HCT116 (cell line): ENCODE measurements at regions not wholly inside any gene's neighbourhood (a gene's known extent, or its start where the extent isn't known, plus 50 kb on each side); places are given as distances from the start of the nearest gene placed in this dataset.

Source experiments
- ATAC-seq: fragments of 200-7000 bp; cut with Tn5 transposase; 2 replicates; pipeline ENCODE4 v1.9.1; 2020; ENCODE audit warnings: mild to moderate bottlenecking, moderate library complexity
- BruUV-seq: library from RNA; stranded (reverse); fragments of 400-500 nt; replicated peaks from 2 replicates; lab custom pipeline; 2021; lab: Mats Ljungman, UMichigan
- CTCF ChIA-PET: fragments of 300-600 bp; sonication (Branson Sonifier 250); formaldehyde crosslinking; loops from one replicate; lab custom pipeline; 2021; ENCODE audit warnings: antibody characterized with exemption; lab: Charles Lee
- POLR2A ChIA-PET: fragments of 300-600, 350-600 bp; sonication (Branson Sonifier 250); formaldehyde crosslinking; loops from one replicate; lab custom pipeline; 2021; ENCODE audit warnings: antibody characterized with exemption; lab: Charles Lee
- RAD21 ChIA-PET, 2 experiments: fragments of 300-600 bp; sonication (Branson Sonifier 250); formaldehyde crosslinking; loops; one replicate each; lab custom pipeline; 2023; ENCODE audit warnings: low total read pairs in 2 of 2; ENCODE audit not compliant: uncharacterized antibody in 2 of 2, unreplicated experiment in 2 of 2, low non-redundant PET in 1 of 2; lab: Charles Lee
- DNase-seq: peaks from one replicate; pipeline ENCODE4 v3.0.0-alpha.2; 2010; ENCODE audit warnings: low read depth, low spot score
- H2AFZ ChIP-seq: fragments of 200-600 bp; shearing (Covaris generic), sonication (generic); 2 replicates; pipeline ENCODE4 v1.6.1; 2017; ENCODE audit warnings: low read depth, mixed run types, mixed read lengths, antibody characterized with exemption, low read length; ENCODE audit not compliant: poor library complexity, severe bottlenecking
- H3K27ac ChIP-seq: 2 replicates; pipeline ENCODE4 v1.5.1; 2012; ENCODE audit warnings: low read depth, low read length
- H3K27me3 ChIP-seq: fragments of 200-600 bp; sonication (generic); 2 replicates; pipeline ENCODE4 v1.6.1; 2016; ENCODE audit warnings: mixed run types, low read length, mixed read lengths; ENCODE audit not compliant: insufficient read depth
- H3K36me3 ChIP-seq, 2 experiments: fragments of 200-500 bp in 1 of 2; fragments of 200-600 bp in 1 of 2; sonication (Bioruptor generic) in 1 of 2; sonication (generic) in 1 of 2; 2 replicates each; pipeline versions ENCODE4 v1.5.1 to v1.6.1; 2014 to 2016; ENCODE audit warnings: low read length in 2 of 2, inconsistent platforms in 1 of 2, mixed read lengths in 1 of 2, mixed run types in 1 of 2; ENCODE audit not compliant: insufficient read depth in 2 of 2, control insufficient read depth in 1 of 2
- H3K4me1 ChIP-seq, 2 experiments: fragments of 200-600 bp in 1 of 2; sonication (generic) in 1 of 2; 2 replicates each; pipeline versions ENCODE4 v1.5.1 to v1.6.1; 2012 to 2017; ENCODE audit warnings: low read length in 2 of 2, inconsistent platforms in 1 of 2, mild to moderate bottlenecking in 1 of 2, mixed read lengths in 1 of 2, mixed run types in 1 of 2, moderate library complexity in 1 of 2; ENCODE audit not compliant: insufficient read depth in 2 of 2, control insufficient read depth in 1 of 2
- H3K4me2 ChIP-seq: fragments of 200-600 bp; sonication (generic); 2 replicates; pipeline ENCODE4 v1.6.1; 2017; ENCODE audit warnings: mixed run types, low read length, mixed read lengths
- H3K4me3 ChIP-seq, 2 experiments: fragments of 200-600 bp in 1 of 2; sonication (generic) in 1 of 2; replicated peaks in 1 of 2; 2 replicates each; pipeline ENCODE4 v1.5.1; 2011 to 2016; ENCODE audit warnings: low read length in 2 of 2, control low read depth in 1 of 2, low read depth in 1 of 2, mild to moderate bottlenecking in 1 of 2, mixed read lengths in 1 of 2, mixed run types in 1 of 2
- H3K79me2 ChIP-seq: fragments of 200-600 bp; sonication (generic); 2 replicates; pipeline ENCODE4 v1.6.1; 2017; ENCODE audit warnings: mild to moderate bottlenecking, mixed run types, low read length, moderate library complexity, mixed read lengths; ENCODE audit not compliant: insufficient read depth
- H3K9ac ChIP-seq: fragments of 200-600 bp; sonication (generic); 2 replicates; pipeline ENCODE4 v1.6.1; 2016; ENCODE audit warnings: low read length, mixed read lengths
- H3K9me2 ChIP-seq: fragments of 200-600 bp; sonication (generic), shearing (Covaris generic); 2 replicates; pipeline ENCODE4 v1.6.1; 2017; ENCODE audit warnings: mixed run types, mild to moderate bottlenecking, moderate library complexity; ENCODE audit not compliant: insufficient read depth
- H3K9me3 ChIP-seq, 2 experiments: fragments of 200-500 bp in 1 of 2; fragments of 200-600 bp in 1 of 2; sonication (Bioruptor generic) in 1 of 2; sonication (generic) in 1 of 2; 2 replicates each; pipeline ENCODE4 v1.6.1; 2014 to 2017; ENCODE audit warnings: low read length in 2 of 2, mixed read lengths in 2 of 2, inconsistent platforms in 1 of 2, low read depth in 1 of 2, mild to moderate bottlenecking in 1 of 2, mixed run types in 1 of 2, moderate library complexity in 1 of 2; ENCODE audit not compliant: control insufficient read depth in 1 of 2, insufficient read depth in 1 of 2
- H4K20me1 ChIP-seq: fragments of 200-600 bp; sonication (generic), shearing (Covaris generic); 2 replicates; pipeline ENCODE4 v1.6.1; 2017; ENCODE audit warnings: mixed run types, mild to moderate bottlenecking, moderate library complexity; ENCODE audit not compliant: insufficient read depth
- CBX3 ChIP-seq: IDR thresholded peaks from 2 replicates; pipeline ENCODE4 v1.6.1; 2012; ENCODE audit warnings: low read depth
- RAD21 ChIP-seq: IDR thresholded peaks from 2 replicates; pipeline ENCODE4 v1.6.1; 2012; ENCODE audit warnings: low read depth, mild to moderate bottlenecking
- SP1 ChIP-seq: IDR thresholded peaks from 2 replicates; pipeline ENCODE4 v1.6.1; 2012; ENCODE audit warnings: low read depth
- ZBTB33 ChIP-seq: IDR thresholded peaks from 2 replicates; pipeline ENCODE4 v1.6.1; 2011; ENCODE audit warnings: mild to moderate bottlenecking, low read length, moderate library complexity; ENCODE audit not compliant: insufficient replicate concordance; ENCODE audit errors: extremely low read depth
- intact Hi-C: fragments of 100-400 bp; cut with micrococcal nuclease; formaldehyde crosslinking; loops from 2 replicates; pipeline ENCODE4 v1.10.0; 2022

- H3K27me3 ChIP-seq: peaks cover 34% of the 10 kb centered on the region; the same call in 1 of the 2 replicates
- H3K36me3 ChIP-seq: no peaks in the 10 kb centered on the region
- no peaks in the 10 kb centered on the region for H4K20me1 ChIP-seq
- no peak for ATAC-seq
- ChIA-PET RAD21 (no interaction called here), CTCF (no interaction called here)
- no TSS peak for BruUV-seq
- intact Hi-C loops: no loop called here
- H3K9me3 ChIP-seq: no peaks in the 10 kb centered on the region
- TF ChIP-seq ZBTB33 (no peak), SP1 (no peak)
- TF ChIP-seq, all 23 proteins: peak for 0
- no peak overlapping the region for H3K9ac ChIP-seq
- no peak for DNase-seq
- no peaks in the 10 kb centered on the region for H3K4me1 ChIP-seq
- H3K27ac ChIP-seq: no peak overlapping the region
- H3K79me2 ChIP-seq: no peaks in the 10 kb centered on the region
- H3K4me2 ChIP-seq: no peak overlapping the region
- no peaks in the 10 kb centered on the region for H3K9me2 ChIP-seq
- H3K4me3 ChIP-seq: no peak overlapping the region
- POLR2A ChIA-PET: no interaction called here
- H2AFZ ChIP-seq: no peak overlapping the region
These were observed 513.6 kb downstream of the STK39 start for GRCh38 chr2:167733747-167734146.

- DNase-seq: no peak
- H3K27me3 ChIP-seq: peaks cover 27% of the 10 kb centered on the region; the same call in 1 of the 2 replicates
These were observed 515.1 kb downstream of the STK39 start for GRCh38 chr2:167732326-167732725.

More at GRCh38 chr2:167732326-167732725, 515.1 kb downstream of the STK39 start:
- H3K9me3 ChIP-seq: no peaks in the 10 kb centered on the region
- ChIA-PET POLR2A (no interaction called here), RAD21 (no interaction called here), CTCF (no interaction called here)
- BruUV-seq: no TSS peak
- H3K36me3 ChIP-seq: no peaks in the 10 kb centered on the region
- no peaks in the 10 kb centered on the region for H3K9me2 ChIP-seq
- intact Hi-C loops: no loop called here
- no peak overlapping the region for H2AFZ ChIP-seq
- no peak overlapping the region for H3K27ac ChIP-seq
- no peak overlapping the region for H3K4me2 ChIP-seq
- no peaks in the 10 kb centered on the region for H3K79me2 ChIP-seq
- H3K9ac ChIP-seq: no peak overlapping the region
- TF ChIP-seq RAD21 (no peak), CBX3 (no peak), SP1 (no peak)
- no peaks in the 10 kb centered on the region for H3K4me1 ChIP-seq
- H3K4me3 ChIP-seq: no peak overlapping the region
- no peaks in the 10 kb centered on the region for H4K20me1 ChIP-seq
- ATAC-seq: no peak
